ENCODE measurements at regions not wholly inside any gene's neighbourhood (a gene's known extent, or its start where the extent isn't known, plus 50 kb on each side); places are given as distances from the start of the nearest gene placed in this dataset.

DNA sequence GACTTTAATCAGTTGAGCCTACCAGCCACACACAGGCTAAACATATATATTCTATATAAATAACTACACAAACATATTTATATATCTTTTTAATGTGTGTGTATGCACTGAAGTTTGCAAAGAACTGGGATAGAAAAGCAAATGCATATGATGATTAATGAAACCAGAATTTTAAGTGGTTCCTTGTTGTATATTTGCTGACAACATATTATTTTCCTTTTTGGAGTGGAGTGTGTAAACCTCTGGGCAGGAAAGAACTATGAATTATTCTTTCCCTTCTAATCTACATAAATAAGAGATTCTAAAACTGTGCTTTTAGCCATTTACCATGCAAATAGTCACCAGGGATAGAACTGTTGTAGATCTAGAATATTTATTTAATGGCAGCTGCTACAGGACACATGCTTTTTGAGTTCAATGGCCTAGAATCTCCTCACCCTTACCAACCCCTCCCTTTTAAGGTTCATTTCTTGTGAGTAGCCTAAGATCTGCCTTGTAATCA lies 187.6 kb downstream of the BACH1 start:
- no TSS peak for BruUV-seq (replicated peaks)
- Histone ChIP-seq H3K27ac (ENCODE audit: control insufficient read depth, insufficient read depth) (no peak overlapping the region), H3K79me2 (ENCODE audit: control insufficient read depth, insufficient read depth, low read length) (no peaks in the 10 kb centered on the region), H3K4me3 (no peak overlapping the region), H3K27me3 (replicated peaks in 1 of 2; ENCODE audit: control insufficient read depth in 2 of 2, insufficient read depth in 2 of 2, low read length in 1 of 2) (no peaks in the 10 kb centered on the region), H4K20me1 (ENCODE audit: control insufficient read depth, insufficient read depth) (no peaks in the 10 kb centered on the region), H3K9me3 (replicated peaks; ENCODE audit: control insufficient read depth, insufficient read depth, low read length) (no peaks in the 10 kb centered on the region), H3K36me3 (ENCODE audit: control insufficient read depth in 2 of 2, insufficient read depth in 2 of 2, low read length in 1 of 2) (no peaks in the 10 kb centered on the region), H2AFZ (ENCODE audit: control insufficient read depth, low read depth, low read length) (no peak overlapping the region), H3K9ac (ENCODE audit: control insufficient read depth, insufficient read depth, low read length) (no peak overlapping the region), H3K4me1 (ENCODE audit: control insufficient read depth, insufficient read depth, low read length) (no peaks in the 10 kb centered on the region), H3K4me2 (ENCODE audit: control insufficient read depth, insufficient read depth) (no peak overlapping the region)
- in situ Hi-C loops (cut with MboI) (no loop called here), intact Hi-C loops (cut with micrococcal nuclease; ENCODE audit: unreplicated experiment) (no loop called here)
- POLR2A ChIA-PET = no interaction called here
- ATAC-seq = no peak
- CTCF ChIA-PET = interaction anchor here (5.1 kb wide), 1 partner anchor 9 kb away, joined by 32 read pairs; no protein-coding TSS in a partner anchor
- FAIRE-seq = no peak
- RAD21 ChIA-PET (ENCODE audit: unreplicated experiment) = no interaction called here
- SMC1A ChIA-PET (ENCODE audit: uncharacterized antibody, unreplicated experiment) = no interaction called here
- DNase-seq (ENCODE audit: low read depth, low spot score) = no peak
- TF ChIP-seq, protein P1, sequence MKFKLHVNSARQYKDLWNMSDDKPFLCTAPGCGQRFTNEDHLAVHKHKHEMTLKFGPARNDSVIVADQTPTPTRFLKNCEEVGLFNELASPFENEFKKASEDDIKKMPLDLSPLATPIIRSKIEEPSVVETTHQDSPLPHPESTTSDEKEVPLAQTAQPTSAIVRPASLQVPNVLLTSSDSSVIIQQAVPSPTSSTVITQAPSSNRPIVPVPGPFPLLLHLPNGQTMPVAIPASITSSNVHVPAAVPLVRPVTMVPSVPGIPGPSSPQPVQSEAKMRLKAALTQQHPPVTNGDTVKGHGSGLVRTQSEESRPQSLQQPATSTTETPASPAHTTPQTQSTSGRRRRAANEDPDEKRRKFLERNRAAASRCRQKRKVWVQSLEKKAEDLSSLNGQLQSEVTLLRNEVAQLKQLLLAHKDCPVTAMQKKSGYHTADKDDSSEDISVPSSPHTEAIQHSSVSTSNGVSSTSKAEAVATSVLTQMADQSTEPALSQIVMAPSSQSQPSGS (IDR thresholded peaks at IDR 0.05; ENCODE audit: low read length) = no peak
- TF ChIP-seq GATAD2B (conservative IDR thresholded peaks at IDR 0.05; ENCODE audit: low read depth) = no peak
- no peak for TF ChIP-seq ATF7 (IDR thresholded peaks at IDR 0.05; ENCODE audit: low read depth)
- TF ChIP-seq, protein P2, sequence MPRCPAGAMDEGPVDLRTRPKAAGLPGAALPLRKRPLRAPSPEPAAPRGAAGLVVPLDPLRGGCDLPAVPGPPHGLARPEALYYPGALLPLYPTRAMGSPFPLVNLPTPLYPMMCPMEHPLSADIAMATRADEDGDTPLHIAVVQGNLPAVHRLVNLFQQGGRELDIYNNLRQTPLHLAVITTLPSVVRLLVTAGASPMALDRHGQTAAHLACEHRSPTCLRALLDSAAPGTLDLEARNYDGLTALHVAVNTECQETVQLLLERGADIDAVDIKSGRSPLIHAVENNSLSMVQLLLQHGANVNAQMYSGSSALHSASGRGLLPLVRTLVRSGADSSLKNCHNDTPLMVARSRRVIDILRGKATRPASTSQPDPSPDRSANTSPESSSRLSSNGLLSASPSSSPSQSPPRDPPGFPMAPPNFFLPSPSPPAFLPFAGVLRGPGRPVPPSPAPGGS (IDR thresholded peaks at IDR 0.05; ENCODE audit: borderline replicate concordance, insufficient read depth, low read depth, low read length, poor library complexity, severe bottlenecking) = no peak
- TF ChIP-seq CBX5 (IDR thresholded peaks at IDR 0.05; ENCODE audit: low read depth) = no peak
- TF ChIP-seq, protein P3, sequence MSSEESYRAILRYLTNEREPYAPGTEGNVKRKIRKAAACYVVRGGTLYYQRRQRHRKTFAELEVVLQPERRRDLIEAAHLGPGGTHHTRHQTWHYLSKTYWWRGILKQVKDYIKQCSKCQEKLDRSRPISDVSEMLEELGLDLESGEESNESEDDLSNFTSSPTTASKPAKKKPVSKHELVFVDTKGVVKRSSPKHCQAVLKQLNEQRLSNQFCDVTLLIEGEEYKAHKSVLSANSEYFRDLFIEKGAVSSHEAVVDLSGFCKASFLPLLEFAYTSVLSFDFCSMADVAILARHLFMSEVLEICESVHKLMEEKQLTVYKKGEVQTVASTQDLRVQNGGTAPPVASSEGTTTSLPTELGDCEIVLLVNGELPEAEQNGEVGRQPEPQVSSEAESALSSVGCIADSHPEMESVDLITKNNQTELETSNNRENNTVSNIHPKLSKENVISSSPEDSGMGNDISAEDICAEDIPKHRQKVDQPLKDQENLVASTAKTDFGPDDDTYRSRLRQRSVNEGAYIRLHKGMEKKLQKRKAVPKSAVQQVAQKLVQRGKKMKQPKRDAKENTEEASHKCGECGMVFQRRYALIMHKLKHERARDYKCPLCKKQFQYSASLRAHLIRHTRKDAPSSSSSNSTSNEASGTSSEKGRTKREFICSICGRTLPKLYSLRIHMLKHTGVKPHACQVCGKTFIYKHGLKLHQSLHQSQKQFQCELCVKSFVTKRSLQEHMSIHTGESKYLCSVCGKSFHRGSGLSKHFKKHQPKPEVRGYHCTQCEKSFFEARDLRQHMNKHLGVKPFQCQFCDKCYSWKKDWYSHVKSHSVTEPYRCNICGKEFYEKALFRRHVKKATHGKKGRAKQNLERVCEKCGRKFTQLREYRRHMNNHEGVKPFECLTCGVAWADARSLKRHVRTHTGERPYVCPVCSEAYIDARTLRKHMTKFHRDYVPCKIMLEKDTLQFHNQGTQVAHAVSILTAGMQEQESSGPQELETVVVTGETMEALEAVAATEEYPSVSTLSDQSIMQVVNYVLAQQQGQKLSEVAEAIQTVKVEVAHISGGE (CRISPR knock-in tag; IDR thresholded peaks at IDR 0.05) = no peak
- TF ChIP-seq, protein P4, sequence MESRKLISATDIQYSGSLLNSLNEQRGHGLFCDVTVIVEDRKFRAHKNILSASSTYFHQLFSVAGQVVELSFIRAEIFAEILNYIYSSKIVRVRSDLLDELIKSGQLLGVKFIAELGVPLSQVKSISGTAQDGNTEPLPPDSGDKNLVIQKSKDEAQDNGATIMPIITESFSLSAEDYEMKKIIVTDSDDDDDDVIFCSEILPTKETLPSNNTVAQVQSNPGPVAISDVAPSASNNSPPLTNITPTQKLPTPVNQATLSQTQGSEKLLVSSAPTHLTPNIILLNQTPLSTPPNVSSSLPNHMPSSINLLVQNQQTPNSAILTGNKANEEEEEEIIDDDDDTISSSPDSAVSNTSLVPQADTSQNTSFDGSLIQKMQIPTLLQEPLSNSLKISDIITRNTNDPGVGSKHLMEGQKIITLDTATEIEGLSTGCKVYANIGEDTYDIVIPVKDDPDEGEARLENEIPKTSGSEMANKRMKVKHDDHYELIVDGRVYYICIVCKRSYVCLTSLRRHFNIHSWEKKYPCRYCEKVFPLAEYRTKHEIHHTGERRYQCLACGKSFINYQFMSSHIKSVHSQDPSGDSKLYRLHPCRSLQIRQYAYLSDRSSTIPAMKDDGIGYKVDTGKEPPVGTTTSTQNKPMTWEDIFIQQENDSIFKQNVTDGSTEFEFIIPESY (IDR thresholded peaks at IDR 0.05) = no peak
- no peak for TF ChIP-seq SMARCA5 (IDR thresholded peaks at IDR 0.05)
- TF ChIP-seq NBN (IDR thresholded peaks at IDR 0.05) = no peak
- TF ChIP-seq, protein P5, sequence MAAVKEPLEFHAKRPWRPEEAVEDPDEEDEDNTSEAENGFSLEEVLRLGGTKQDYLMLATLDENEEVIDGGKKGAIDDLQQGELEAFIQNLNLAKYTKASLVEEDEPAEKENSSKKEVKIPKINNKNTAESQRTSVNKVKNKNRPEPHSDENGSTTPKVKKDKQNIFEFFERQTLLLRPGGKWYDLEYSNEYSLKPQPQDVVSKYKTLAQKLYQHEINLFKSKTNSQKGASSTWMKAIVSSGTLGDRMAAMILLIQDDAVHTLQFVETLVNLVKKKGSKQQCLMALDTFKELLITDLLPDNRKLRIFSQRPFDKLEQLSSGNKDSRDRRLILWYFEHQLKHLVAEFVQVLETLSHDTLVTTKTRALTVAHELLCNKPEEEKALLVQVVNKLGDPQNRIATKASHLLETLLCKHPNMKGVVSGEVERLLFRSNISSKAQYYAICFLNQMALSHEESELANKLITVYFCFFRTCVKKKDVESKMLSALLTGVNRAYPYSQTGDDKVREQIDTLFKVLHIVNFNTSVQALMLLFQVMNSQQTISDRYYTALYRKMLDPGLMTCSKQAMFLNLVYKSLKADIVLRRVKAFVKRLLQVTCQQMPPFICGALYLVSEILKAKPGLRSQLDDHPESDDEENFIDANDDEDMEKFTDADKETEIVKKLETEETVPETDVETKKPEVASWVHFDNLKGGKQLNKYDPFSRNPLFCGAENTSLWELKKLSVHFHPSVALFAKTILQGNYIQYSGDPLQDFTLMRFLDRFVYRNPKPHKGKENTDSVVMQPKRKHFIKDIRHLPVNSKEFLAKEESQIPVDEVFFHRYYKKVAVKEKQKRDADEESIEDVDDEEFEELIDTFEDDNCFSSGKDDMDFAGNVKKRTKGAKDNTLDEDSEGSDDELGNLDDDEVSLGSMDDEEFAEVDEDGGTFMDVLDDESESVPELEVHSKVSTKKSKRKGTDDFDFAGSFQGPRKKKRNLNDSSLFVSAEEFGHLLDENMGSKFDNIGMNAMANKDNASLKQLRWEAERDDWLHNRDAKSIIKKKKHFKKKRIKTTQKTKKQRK (IDR thresholded peaks at IDR 0.05; ENCODE audit: low read depth, low read length) = no peak
- TF ChIP-seq NR2C2 (IDR thresholded peaks at IDR 0.05; ENCODE audit: borderline replicate concordance, control insufficient read depth, insufficient read length, low read depth) = no peak
- TF ChIP-seq DPF2 (IDR thresholded peaks at IDR 0.05) = no peak
- no peak for TF ChIP-seq BMI1 (IDR thresholded peaks at IDR 0.05; ENCODE audit: borderline replicate concordance)
- TF ChIP-seq BACH1 (IDR thresholded peaks at IDR 0.05; ENCODE audit: borderline replicate concordance) = no peak
- no peak for TF ChIP-seq SP1 (IDR thresholded peaks at IDR 0.05; ENCODE audit: low read depth, low read length)
